ENCODE measurements at regions not wholly inside any gene's neighbourhood (a gene's known extent, or its start where the extent isn't known, plus 50 kb on each side); places are given as distances from the start of the nearest gene placed in this dataset.

DNA sequence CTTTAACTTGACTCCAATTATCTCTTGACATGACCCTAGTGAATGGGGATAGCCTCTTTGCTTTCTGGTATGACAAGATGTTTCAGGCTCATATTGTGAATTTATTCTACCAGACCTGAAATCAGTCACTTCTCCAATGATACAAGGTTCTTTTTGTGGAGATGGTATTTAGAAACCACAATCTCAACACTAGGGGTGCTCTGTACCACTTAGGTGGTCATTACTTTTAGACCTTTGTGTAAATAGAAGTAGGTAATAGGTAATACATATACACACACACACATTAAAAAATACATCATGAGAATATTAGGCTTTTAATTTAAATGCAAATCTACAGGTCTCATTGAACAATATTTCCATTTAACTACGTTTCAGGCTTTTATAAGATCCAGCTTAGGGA, 199.0 kb upstream of the RHOBTB1 start:
- H3K23ac ChIP-seq (ENCODE audit: low read depth, low read length), result no peak overlapping the region
- H2BK15ac ChIP-seq (ENCODE audit: low read depth, low read length), result no peak overlapping the region
- no peak overlapping the region for H2BK5ac ChIP-seq (ENCODE audit: low read depth, low read length, poor library complexity, severe bottlenecking)
- H3K79me1 ChIP-seq (ENCODE audit: low read depth in 1 of 2, low read length in 2 of 2), result no peaks in the 10 kb centered on the region
- H4K91ac ChIP-seq (ENCODE audit: insufficient read depth, low read depth, low read length), result no peak overlapping the region
- H2AK9ac ChIP-seq (replicated peaks; ENCODE audit: low read depth, low read length, poor library complexity), result no peak overlapping the region
- BruUV-seq (replicated peaks), result no TSS peak
- H3K4me1 ChIP-seq (ENCODE audit: control insufficient read depth, insufficient read depth, low read length), result peaks cover 9% of the 10 kb centered on the region
- no peak overlapping the region for H3K4me2 ChIP-seq (ENCODE audit: low read depth, low read length)
- H3K56ac ChIP-seq (ENCODE audit: extremely low read depth, insufficient read depth, low read length), result no peak overlapping the region
- peaks cover 7% of the 10 kb centered on the region for H3K9me1 ChIP-seq (ENCODE audit: insufficient read depth, low read length)
- H3K27me3 ChIP-seq (ENCODE audit: control insufficient read depth, insufficient read depth, low read length), result 0 out of 2 replicates have a peak, but pooled peaks cover 1% of the 10 kb centered on the region
- intact Hi-C loops (cut with micrococcal nuclease) (loop anchor here (5.0 kb wide), 1 partner anchor 759 kb away; the partner anchor contains the start of gene ARID5B), in situ Hi-C loops (cut with MboI; ENCODE audit: low sequenced_read_pairs) (loop anchor here (10.0 kb wide), 1 partner anchor 582 kb away; no protein-coding TSS in a partner anchor), dilution Hi-C loops (cut with HindIII; ENCODE audit: low sequenced_read_pairs, unreplicated experiment) (no loop called here)
- H2AK5ac ChIP-seq (ENCODE audit: low read depth, low read length), result no peak overlapping the region
- no peak overlapping the region for H3K4me3 ChIP-seq (ENCODE audit: insufficient read depth, low read depth, low read length)
- no peak overlapping the region for H2BK20ac ChIP-seq (ENCODE audit: low read depth, low read length)
- TF ChIP-seq, protein P1, sequence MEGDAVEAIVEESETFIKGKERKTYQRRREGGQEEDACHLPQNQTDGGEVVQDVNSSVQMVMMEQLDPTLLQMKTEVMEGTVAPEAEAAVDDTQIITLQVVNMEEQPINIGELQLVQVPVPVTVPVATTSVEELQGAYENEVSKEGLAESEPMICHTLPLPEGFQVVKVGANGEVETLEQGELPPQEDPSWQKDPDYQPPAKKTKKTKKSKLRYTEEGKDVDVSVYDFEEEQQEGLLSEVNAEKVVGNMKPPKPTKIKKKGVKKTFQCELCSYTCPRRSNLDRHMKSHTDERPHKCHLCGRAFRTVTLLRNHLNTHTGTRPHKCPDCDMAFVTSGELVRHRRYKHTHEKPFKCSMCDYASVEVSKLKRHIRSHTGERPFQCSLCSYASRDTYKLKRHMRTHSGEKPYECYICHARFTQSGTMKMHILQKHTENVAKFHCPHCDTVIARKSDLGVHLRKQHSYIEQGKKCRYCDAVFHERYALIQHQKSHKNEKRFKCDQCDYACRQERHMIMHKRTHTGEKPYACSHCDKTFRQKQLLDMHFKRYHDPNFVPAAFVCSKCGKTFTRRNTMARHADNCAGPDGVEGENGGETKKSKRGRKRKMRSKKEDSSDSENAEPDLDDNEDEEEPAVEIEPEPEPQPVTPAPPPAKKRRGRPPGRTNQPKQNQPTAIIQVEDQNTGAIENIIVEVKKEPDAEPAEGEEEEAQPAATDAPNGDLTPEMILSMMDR (conservative IDR thresholded peaks at IDR 0.05; ENCODE audit: low read depth, low read length), result no peak
- TF ChIP-seq BHLHE40 (IDR thresholded peaks at IDR 0.05; ENCODE audit: low read depth, low read length) (no peak), RAD21 (IDR thresholded peaks at IDR 0.05; ENCODE audit: low read length) (no peak), FOS (IDR thresholded peaks at IDR 0.05; ENCODE audit: low read depth, low read length) (no peak), RCOR1 (IDR thresholded peaks at IDR 0.05; ENCODE audit: insufficient replicate concordance, low read length) (no peak), POLR2A (IDR thresholded peaks at IDR 0.05; ENCODE audit: low read depth, low read length) (no peak), CHD1 (IDR thresholded peaks at IDR 0.05; ENCODE audit: low read depth, low read length) (no peak), RFX5 (IDR thresholded peaks at IDR 0.05; ENCODE audit: low read depth, low read length) (no peak), CEBPB (IDR thresholded peaks at IDR 0.05; ENCODE audit: low read depth, low read length) (no peak), MAZ (IDR thresholded peaks at IDR 0.05; ENCODE audit: borderline replicate concordance, low read depth, low read length) (no peak), NFE2L2 (IDR thresholded peaks at IDR 0.05; ENCODE audit: low read depth, low read length) (no peak), MXI1 (IDR thresholded peaks at IDR 0.05; ENCODE audit: borderline replicate concordance, low read depth, low read length) (no peak), MAFK (IDR thresholded peaks at IDR 0.05; ENCODE audit: low read depth, low read length) (no peak), SMC3 (IDR thresholded peaks at IDR 0.05; ENCODE audit: low read depth, low read length) (no peak)
- TF ChIP-seq, protein P2, sequence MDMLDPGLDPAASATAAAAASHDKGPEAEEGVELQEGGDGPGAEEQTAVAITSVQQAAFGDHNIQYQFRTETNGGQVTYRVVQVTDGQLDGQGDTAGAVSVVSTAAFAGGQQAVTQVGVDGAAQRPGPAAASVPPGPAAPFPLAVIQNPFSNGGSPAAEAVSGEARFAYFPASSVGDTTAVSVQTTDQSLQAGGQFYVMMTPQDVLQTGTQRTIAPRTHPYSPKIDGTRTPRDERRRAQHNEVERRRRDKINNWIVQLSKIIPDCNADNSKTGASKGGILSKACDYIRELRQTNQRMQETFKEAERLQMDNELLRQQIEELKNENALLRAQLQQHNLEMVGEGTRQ (IDR thresholded peaks at IDR 0.05; ENCODE audit: low read depth, low read length), result no peak
- TF ChIP-seq, protein P3, sequence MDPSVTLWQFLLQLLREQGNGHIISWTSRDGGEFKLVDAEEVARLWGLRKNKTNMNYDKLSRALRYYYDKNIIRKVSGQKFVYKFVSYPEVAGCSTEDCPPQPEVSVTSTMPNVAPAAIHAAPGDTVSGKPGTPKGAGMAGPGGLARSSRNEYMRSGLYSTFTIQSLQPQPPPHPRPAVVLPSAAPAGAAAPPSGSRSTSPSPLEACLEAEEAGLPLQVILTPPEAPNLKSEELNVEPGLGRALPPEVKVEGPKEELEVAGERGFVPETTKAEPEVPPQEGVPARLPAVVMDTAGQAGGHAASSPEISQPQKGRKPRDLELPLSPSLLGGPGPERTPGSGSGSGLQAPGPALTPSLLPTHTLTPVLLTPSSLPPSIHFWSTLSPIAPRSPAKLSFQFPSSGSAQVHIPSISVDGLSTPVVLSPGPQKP (IDR thresholded peaks at IDR 0.05; ENCODE audit: borderline replicate concordance, low read depth, low read length), result no peak
- H2BK120ac ChIP-seq (ENCODE audit: low read depth, low read length), result no peak overlapping the region
- no peaks in the 10 kb centered on the region for H3K36me3 ChIP-seq (ENCODE audit: control insufficient read depth, insufficient read depth, low read length)
- H2AFZ ChIP-seq (replicated peaks; ENCODE audit: low read length, poor library complexity), result no peak overlapping the region
- H4K5ac ChIP-seq (ENCODE audit: low read depth, low read length), result no peak overlapping the region
- H3K14ac ChIP-seq (replicated peaks; ENCODE audit: low read depth, low read length), result no peak overlapping the region
- ChIA-PET POLR2A (ENCODE audit: unreplicated experiment) (no interaction called here), CTCF (no interaction called here)
- H3K18ac ChIP-seq (ENCODE audit: low read depth, low read length), result no peak overlapping the region
- ATAC-seq (ENCODE audit: low read depth) (no peak), DNase-seq (no peak)
- H3K4ac ChIP-seq (ENCODE audit: low read depth, low read length), result no peak overlapping the region
- no peak overlapping the region for H3K27ac ChIP-seq (ENCODE audit: insufficient read depth, low read length)
- H4K8ac ChIP-seq (ENCODE audit: low read depth in 2 of 2, low read length in 2 of 2), result no peak overlapping the region
- H3K9me3 ChIP-seq (ENCODE audit: control insufficient read depth, insufficient read depth, low read length), result no peaks in the 10 kb centered on the region
- WGBS, 2 experiments (ENCODE audit: extremely low coverage in 2 of 2, insufficient read length in 1 of 2), result no CpG with 5 or more reads among the region's 1 CpG
- no peak overlapping the region for H3K9ac ChIP-seq (ENCODE audit: low read depth, low read length)
- no peaks in the 10 kb centered on the region for H4K20me1 ChIP-seq (ENCODE audit: insufficient read depth, low read length)
